ENCODE measurements at regions not wholly inside any gene's neighbourhood (a gene's known extent, or its start where the extent isn't known, plus 50 kb on each side); places are given as distances from the start of the nearest gene placed in this dataset.

GRCh38 chr5:2001300-2001699, 118.6 kb upstream of the IRX4 start:
- TF ChIP-seq CTCF (IDR thresholded peaks at IDR 0.05; ENCODE audit: poor library complexity, severe bottlenecking) = no peak
- TF ChIP-seq TAF1 (IDR thresholded peaks at IDR 0.05; ENCODE audit: low read depth) = no peak
- TF ChIP-seq REST (IDR thresholded peaks at IDR 0.05; ENCODE audit: borderline replicate concordance) = no peak
- TF ChIP-seq EZH2 (IDR thresholded peaks at IDR 0.05; ENCODE audit: borderline replicate concordance, insufficient read depth, low read length, poor library complexity, severe bottlenecking) = no peak
- no peak for TF ChIP-seq SMC3 (conservative IDR thresholded peaks at IDR 0.05; ENCODE audit: poor library complexity)
- no peak for TF ChIP-seq POLR2AphosphoS5 (IDR thresholded peaks at IDR 0.05)
- TF ChIP-seq MXI1 (conservative IDR thresholded peaks at IDR 0.05; ENCODE audit: poor library complexity, severe bottlenecking) = no peak
- no peak for TF ChIP-seq EP300 (conservative IDR thresholded peaks at IDR 0.05; ENCODE audit: poor library complexity, severe bottlenecking)

All from neural cell (in vitro differentiated cells).